ENCODE measurements at regions not wholly inside any gene's neighbourhood (a gene's known extent, or its start where the extent isn't known, plus 50 kb on each side); places are given as distances from the start of the nearest gene placed in this dataset.

DNA sequence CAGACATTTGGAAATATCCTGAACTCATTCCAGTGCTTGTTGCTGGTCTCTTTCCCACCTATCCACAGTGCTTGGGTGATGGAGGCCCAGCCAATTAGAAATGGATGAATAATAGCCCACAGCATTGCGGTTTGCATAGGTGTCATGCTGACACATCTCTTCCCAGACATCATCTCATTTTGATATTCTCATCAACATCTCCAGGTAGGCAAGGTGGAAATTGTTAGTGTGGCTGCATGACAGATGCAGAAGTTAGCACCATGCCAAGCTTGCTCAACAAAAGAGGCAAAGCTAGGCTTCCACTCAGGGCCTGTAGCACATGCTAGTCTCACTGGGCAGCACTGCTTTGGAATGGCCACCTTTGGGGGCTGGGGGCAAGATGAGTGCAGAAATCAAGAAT, 1118.9 kb downstream of the VRK1 start:
- FAIRE-seq = no peak

GRCh38 chr14:97916669-97917568, 1119.7 kb downstream of the VRK1 start:
- FAIRE-seq = no peak

DNA sequence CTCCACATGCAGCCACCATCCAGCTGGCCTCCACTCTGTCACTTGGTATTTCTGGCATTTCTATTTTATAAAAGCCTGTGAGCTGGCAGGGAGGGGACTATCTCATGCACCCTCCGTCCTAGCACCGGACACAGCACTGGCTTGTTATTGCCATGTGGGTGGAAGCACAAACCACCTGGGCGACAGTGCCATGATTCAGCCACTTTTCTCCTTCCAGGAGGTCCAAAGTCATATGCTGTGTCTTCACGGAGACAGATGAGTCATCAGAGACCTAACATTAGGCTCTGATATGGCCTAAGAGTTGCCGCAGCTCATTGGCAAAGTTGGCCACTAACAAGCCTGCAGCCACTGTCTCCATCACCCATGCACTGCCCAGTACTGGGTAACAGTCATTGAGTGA, 1123.0 kb downstream of the VRK1 start:
- FAIRE-seq = no peak

DNA sequence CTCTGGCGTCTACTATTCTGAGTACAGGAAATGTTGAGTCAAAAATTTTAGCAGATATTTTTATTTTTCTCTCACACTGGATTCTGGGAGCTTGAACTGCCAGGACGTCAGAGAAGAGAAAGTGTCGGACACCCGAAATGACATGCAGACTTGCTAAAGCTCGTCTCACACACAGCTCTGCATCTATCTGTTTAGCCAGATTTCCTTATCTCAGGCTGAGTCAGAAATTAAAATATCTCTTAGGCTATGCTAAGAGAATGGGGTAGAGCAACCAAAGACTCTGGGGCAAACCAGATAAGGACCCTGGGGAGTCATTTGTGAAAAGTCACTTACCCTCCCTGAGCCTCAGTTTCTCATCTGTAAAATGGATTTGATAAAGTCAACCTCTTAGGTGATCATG, 1124.1 kb downstream of the VRK1 start:
- FAIRE-seq = no peak

- no peak for FAIRE-seq
Measured at GRCh38 chr14:97924922-97925613, 1127.9 kb downstream of the VRK1 start.

GRCh38 chr14:97930166-97930565, 1133.0 kb downstream of the VRK1 start:
- FAIRE-seq = no peak

DNA sequence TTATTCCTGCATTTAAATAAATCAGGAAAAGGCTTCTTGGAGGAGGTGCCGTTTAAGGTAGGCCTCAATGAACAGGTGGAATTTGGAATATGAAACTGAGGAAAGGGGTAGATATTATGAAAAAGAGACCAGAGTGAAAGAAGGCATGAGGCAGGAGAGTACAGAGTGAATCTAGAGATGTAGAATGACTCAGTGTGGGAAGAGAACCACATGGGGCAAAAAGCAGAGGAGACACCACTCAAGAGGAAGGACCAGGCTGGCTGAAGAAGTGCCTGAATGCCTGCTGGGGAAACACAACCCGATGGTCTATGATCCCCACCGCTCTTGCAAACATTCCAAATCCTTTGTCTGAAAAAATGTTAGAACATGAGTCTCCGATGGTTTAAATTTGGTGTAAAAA, 1134.1 kb downstream of the VRK1 start:
- FAIRE-seq = no peak

DNA sequence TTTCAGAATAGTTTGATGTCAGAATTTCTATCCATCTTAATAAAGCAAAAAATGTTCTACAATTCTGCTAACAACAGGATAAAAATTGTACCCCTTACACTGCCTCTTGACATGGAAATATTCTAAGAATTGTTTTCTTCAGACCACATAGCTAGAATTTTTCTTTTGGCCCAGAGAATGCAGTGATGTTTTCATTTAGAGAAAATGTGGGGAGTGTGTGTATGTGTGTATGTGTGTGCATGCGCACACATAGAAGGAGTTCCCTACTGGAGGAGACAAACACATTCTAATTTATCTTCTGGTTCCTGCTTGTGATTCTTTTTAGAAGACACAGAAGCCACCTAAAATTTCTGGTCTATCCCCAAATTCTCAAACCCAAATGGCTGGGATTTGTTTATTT, 1145.7 kb downstream of the VRK1 start:
- FAIRE-seq = no peak

GRCh38 chr14:97943619-97944018, 1146.4 kb downstream of the VRK1 start:
- no peak for FAIRE-seq

GRCh38 chr14:97944380-97944779, 1147.2 kb downstream of the VRK1 start:
- FAIRE-seq = no peak

- FAIRE-seq = no peak
Measured at GRCh38 chr14:97945631-97946030, 1148.4 kb downstream of the VRK1 start.

- FAIRE-seq = no peak
Measured at GRCh38 chr14:97946240-97946639, 1149.1 kb downstream of the VRK1 start.

GRCh38 chr14:97946641-97947040, 1149.5 kb downstream of the VRK1 start:
- no peak for FAIRE-seq

GRCh38 chr14:97948841-97949240, 1151.7 kb downstream of the VRK1 start:
- FAIRE-seq = no peak

DNA sequence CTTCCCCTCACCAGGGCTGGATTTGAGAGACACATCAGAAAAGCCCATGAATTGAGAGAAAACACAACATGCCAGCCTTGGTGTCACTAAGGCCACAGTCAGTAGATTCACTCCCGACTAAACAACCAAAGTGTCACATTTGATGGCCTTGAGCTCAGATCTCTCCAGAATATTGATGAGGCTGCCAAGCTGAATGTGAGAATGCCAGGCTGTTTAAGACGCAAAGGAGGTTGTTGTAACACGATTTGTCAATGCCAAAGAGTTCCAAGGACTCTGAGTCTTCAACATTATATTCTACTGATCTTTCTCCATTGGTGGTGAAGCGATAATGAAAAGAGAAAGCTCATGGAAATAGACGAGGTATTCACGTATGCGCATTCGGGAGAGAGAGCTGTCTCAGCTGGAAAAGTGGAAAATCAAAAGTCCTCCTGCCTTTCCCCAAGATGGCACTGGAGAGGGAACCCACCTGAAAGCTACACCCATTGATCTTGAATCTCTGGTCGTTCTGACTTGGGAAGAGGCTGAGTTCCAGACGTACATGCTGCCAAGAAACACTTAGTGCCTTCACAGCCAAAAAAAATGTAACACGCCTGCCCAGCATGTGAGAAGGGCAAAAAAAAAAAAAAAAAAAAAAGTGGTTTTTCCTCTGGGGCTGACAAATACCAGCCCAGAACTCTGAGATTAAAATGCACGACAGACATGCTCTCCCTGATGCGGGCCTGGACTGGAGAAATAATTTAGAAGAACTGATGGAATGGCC, 1159.6 kb downstream of the VRK1 start:
- FAIRE-seq = no peak

DNA sequence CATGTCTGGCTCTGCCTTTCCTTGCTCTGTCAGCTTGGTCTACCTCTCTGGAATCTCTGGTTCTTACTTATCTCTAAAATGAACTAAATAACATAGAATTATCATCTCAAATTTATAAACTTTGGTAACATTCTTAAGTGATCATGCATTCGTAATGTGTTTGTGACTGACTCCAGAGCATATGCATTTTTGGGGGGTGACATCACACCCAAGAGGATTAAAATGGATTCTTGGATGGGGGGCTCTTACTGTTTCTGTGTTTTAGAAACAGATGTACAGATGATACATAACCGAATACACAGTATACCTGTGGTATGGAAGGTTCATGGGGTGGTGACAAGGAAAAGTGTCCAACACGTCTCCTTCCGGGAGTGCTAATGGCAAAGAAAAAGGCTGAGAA, 1162.1 kb downstream of the VRK1 start:
- FAIRE-seq = no peak

- FAIRE-seq = no peak
Measured at GRCh38 chr14:97960436-97960835, 1163.3 kb downstream of the VRK1 start.

GRCh38 chr14:97970222-97970621, 1173.0 kb downstream of the VRK1 start:
- FAIRE-seq = no peak

DNA sequence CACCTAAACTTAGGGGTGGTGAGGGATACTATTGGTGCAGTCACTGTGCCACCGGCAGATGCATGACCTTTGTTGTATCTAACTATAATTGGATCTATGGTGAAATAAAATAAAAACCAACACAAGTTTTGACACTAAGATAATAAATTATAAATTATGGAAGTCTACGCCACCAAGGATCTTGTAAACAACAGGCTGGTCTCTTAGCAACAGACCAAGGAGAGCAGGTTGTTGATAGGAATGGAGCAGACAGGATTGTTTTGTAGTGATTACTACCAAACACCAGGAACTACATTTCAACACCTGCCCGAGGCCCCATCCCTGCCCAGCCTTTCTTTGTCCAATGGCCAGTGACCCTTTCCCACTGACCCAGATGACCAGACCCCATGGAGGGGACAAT, 1178.0 kb downstream of the VRK1 start:
- FAIRE-seq = no peak

GRCh38 chr14:97975962-97976361, 1178.8 kb downstream of the VRK1 start:
- FAIRE-seq = no peak

GRCh38 chr14:97976861-97977260, 1179.7 kb downstream of the VRK1 start:
- FAIRE-seq = no peak

GRCh38 chr14:97977651-97978261, 1180.6 kb downstream of the VRK1 start:
- FAIRE-seq = no peak

- no peak for FAIRE-seq
Measured at GRCh38 chr14:97978341-97978740, 1181.2 kb downstream of the VRK1 start.

Data from G401.6 (cell line).